NCI-H2227 (cell line): ENCODE measurements at regions not wholly inside any gene's neighbourhood (a gene's known extent, or its start where the extent isn't known, plus 50 kb on each side); places are given as distances from the start of the nearest gene placed in this dataset.
"Not testable (repeated sequence)": the region's sequence is repeated elsewhere in the genome, so short reads cannot be mapped to it uniquely, and the experiment has no call there.

ENCODE experiments used
- DNase-seq: peaks from one replicate; lab custom pipeline; 2025; ENCODE audit not compliant: unreplicated experiment; lab: John Stamatoyannopoulos, UW

DNA sequence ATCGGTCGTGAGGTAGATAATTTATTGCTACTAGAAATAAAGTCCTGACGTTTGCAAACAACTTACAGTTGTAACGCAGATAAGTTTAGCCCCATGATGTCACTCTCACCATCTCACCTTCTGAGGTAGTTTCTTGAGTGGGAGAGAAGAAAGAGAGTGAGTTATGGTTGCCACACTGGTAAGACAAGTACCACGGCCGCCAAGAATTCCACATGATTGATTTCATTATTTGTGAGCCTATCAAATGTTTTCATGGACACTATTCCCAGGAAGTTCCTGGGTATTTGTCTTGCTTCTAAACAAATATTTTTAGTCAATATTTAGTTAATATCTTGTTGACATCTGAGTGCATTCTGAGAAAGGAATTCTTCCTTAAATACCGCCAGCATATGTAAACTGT is 339.4 kb upstream of the KIAA1217 start:
- DNase-seq = no peak

- DNase-seq = no peak
Measured at GRCh38 chr10:23869996-23870395, 338.9 kb upstream of the KIAA1217 start.

DNA sequence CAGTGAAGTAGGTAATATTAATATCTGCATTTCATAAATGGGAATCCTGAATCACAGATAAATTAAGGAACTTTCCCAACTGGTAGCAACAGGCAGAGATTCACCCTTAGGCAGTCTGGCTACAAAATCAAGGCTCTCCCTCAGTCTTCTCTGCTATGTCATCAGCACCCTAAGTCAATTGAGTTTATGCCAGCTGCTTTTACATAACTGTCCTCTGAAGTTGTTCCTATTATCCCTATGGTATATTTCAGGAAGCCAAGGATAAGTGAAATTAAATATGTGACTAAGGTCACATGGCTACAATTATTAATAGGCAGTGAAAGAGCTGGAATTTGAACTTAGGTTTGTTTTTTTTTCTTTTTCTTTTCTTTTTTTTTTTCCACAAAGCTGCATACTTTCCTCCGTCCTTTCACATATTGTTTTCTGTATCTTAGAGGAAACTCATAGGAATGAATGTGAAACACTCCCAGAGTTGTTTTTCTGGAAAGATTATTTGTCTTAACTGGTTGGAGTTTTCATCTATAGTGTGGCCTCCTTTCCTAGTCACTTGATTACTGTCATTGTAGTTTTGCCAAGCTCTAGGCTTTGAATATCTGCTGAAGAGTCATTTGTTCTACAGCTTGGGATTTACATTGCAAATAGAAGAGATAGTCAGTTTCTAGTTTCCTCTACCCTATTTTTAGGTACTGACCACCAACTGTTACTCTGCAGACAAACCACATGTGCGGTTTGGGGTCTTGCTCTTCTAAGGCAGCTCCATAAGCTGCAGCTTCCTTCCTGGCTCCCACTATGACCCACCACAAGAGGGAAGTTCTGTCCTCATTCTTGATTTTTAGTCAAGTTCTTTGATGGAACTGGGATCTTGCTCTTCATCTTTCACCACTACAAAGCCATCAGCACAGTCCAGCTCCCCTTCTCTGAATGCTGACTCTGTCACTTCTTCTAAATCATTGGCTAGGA is 338.0 kb upstream of the KIAA1217 start:
- DNase-seq = no peak

GRCh38 chr10:23872290-23872689 is 336.6 kb upstream of the KIAA1217 start:
- no peak for DNase-seq

DNA sequence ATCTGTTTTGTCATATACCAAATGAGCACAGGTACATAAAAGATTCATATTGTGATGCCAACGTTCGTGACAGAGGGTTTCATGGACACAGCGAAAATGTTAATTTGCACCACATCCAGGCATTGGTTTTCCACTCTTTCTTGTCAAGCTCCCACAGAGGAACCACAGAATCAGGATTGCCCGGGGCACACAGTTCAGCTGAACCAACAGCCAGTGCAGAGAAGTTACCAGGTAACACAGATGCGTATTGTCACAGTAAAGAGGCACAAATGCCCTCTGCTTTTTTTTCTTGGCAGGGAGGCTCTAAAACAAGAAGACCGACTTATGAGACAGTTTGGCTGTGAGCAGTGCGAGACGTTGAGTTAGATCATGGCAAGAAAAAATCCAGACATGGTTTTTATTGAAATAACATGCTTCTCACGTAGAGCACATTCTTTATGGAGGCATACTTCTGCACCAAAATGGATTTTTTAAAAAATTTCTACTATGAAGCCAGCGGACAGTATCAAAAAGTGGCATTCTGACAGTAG is 331.1 kb upstream of the KIAA1217 start:
- DNase-seq = no peak

- no peak for DNase-seq
Measured at GRCh38 chr10:23884670-23885069, 324.3 kb upstream of the KIAA1217 start.

- DNase-seq = no peak
Measured at GRCh38 chr10:23885853-23886252, 323.1 kb upstream of the KIAA1217 start.

GRCh38 chr10:23886355-23886754 is 322.6 kb upstream of the KIAA1217 start:
- no peak for DNase-seq

- DNase-seq = no peak
Measured at GRCh38 chr10:23891301-23891700, 317.6 kb upstream of the KIAA1217 start.

- no peak for DNase-seq
Measured at GRCh38 chr10:23892296-23892695, 316.6 kb upstream of the KIAA1217 start.

- no peak for DNase-seq
Measured at GRCh38 chr10:23897267-23897666, 311.7 kb upstream of the KIAA1217 start.

- DNase-seq = no peak
Measured at GRCh38 chr10:23897861-23898260, 311.1 kb upstream of the KIAA1217 start.

- DNase-seq = no peak
Measured at GRCh38 chr10:23899166-23899565, 309.8 kb upstream of the KIAA1217 start.

- no peak for DNase-seq
Measured at GRCh38 chr10:23910291-23910690, 298.6 kb upstream of the KIAA1217 start.

DNA sequence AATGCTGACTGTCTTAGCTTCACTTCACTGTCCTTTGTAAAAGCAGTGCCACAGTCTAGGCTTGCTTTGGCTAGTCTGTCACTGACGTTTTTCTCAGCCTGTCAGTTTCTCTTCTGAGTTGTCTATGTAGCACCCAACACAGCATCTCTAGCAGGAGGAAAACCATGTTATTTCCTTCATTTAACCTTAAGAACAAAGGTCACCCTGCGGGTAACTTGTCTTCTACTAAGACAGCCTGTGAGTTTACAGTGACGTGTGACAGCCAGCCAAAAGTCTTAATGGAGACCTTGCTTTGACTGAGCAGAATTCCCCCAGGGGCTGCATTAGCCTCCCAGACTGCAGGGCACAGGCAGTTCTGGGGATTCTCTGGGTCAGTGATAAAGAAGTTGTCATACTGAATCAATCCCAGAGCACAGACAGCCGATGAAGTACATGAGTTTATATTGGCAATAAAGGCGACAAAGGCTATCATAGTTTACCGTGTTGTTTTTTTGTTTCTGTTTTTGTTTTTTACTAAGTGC is 296.0 kb upstream of the KIAA1217 start:
- no peak for DNase-seq

DNA sequence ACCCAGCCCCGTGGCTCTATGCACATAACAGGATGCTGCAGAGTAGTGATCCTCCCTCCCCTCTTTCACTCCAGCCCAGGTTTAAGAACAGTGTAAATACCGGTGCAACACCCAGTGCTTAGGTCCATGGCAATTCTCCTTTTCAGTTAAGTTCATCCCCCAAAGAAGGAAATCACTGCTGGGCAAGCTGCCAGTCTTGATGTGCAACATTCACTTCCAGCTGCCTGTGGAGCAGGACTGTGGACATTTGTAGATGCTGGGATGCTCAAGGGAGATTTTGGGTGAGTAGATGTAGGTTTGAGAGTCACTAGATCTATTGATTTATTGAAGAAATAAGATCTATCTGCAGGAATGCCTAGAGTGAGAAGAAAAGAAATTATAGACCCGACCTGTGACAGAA is 294.3 kb upstream of the KIAA1217 start:
- DNase-seq = no peak

DNA sequence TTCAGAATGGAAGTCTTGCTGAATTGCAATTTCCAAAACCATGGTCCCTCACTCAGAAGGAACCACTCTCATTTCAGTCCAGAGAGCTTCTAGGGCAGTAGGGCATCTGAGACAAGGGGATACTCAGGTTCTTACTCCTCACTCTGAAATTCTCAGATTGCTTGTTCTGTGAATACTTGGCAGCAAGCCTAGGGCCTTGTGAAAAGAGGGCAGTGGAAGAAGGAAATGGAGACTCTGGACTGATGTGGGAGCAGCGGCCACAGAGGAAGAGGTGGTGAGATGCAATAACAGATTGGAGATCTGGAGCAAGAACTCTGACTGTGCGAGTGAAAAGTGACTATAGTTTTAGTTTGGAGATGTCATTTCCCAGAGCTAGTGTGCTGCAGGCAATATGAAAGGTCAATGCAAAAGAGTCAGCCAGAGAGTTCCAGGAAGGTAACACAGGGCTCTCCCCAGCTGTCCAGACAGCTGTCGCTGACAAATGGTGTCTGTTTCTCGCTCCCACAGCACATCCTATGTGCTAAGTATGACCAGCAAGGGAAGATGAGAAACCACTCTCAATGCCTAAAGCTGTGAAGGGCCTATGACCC is 291.6 kb upstream of the KIAA1217 start:
- DNase-seq = no peak

- DNase-seq = no peak
Measured at GRCh38 chr10:23918090-23918723, 290.7 kb upstream of the KIAA1217 start.

- DNase-seq = no peak
Measured at GRCh38 chr10:23918839-23919238, 290.1 kb upstream of the KIAA1217 start.

DNA sequence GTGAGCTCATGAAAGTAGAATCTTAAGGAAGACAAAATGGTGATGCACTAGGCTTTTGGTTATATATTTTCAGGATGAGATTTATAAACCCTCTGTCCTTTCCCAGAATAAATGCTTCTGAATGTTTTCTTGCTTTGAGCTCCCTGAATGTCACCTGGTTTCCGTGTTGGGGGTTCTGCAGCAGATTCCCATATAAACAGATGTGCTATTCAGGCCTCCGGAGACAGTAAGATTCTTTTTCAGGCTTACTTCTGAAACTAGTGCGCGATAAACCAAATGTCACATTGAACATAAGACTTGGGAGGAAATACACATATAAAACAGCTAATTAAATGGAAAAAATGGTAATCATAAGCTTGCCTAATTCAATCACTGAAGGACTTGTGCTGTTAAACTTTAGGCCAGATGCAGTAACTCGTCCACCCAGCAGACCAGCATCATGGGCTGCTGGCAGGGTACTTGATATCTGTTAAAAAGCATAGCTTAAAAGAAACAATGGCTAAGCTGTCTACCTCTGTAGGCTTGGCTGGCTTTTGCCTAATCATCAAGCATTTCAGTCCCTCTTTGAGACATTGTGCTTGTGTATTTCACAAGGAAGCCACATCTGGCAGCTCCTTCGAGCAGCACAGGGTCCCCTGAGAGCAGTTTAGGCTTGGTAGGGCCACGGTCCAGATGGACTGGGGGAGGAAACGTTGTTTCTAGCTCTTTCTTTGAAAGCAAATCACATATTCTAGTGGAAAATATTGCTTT is 281.2 kb upstream of the KIAA1217 start:
- DNase-seq = no peak

- not testable (repeated sequence) for DNase-seq
Measured at GRCh38 chr10:23934023-23934422, 274.9 kb upstream of the KIAA1217 start.
